MCF 10A (cell line): ENCODE measurements at regions not wholly inside any gene's neighbourhood (a gene's known extent, or its start where the extent isn't known, plus 50 kb on each side); places are given as distances from the start of the nearest gene placed in this dataset.

Source experiments
- BruUV-seq: library from RNA; stranded (reverse); fragments of 400-500 nt; replicated peaks from 2 replicates; lab custom pipeline; 2021; lab: Mats Ljungman, UMichigan
- CTCF ChIA-PET: fragments of 300-600 bp; sonication (Branson Sonifier 250); formaldehyde crosslinking; extraction: SDS; loops from one replicate; lab custom pipeline; 2021; ENCODE audit warnings: antibody characterized with exemption, inconsistent platforms; lab: Yijun Ruan, JAX
- POLR2A ChIA-PET: fragments of 300-600, 350-650 bp; sonication (Branson Sonifier 250); formaldehyde crosslinking; extraction: SDS; loops from one replicate; lab custom pipeline; 2020; ENCODE audit warnings: antibody characterized with exemption, inconsistent platforms; lab: Yijun Ruan, JAX
- DNase-seq: peaks from one replicate; pipeline ENCODE4 v3.0.0-alpha.2; 2018; ENCODE audit not compliant: unreplicated experiment
- H3K27ac Mint-ChIP-seq: one replicate; pipeline ENCODE4 v1.8.0; 2022; ENCODE audit warnings: mild to moderate bottlenecking, low read depth, mixed read lengths; ENCODE audit not compliant: unreplicated experiment
- H3K27me3 Mint-ChIP-seq: one replicate; pipeline ENCODE4 v1.8.0; 2022; ENCODE audit warnings: mixed read lengths; ENCODE audit not compliant: insufficient read depth, unreplicated experiment
- H3K36me3 Mint-ChIP-seq: one replicate; pipeline ENCODE4 v1.8.0; 2022; ENCODE audit warnings: mild to moderate bottlenecking, moderate library complexity, mixed read lengths; ENCODE audit not compliant: insufficient read depth, unreplicated experiment
- H3K4me1 Mint-ChIP-seq: one replicate; pipeline ENCODE4 v1.8.0; 2022; ENCODE audit warnings: mixed read lengths; ENCODE audit not compliant: insufficient read depth, unreplicated experiment
- H3K4me3 Mint-ChIP-seq: one replicate; pipeline ENCODE4 v1.8.0; 2022; ENCODE audit warnings: mild to moderate bottlenecking, moderate library complexity, mixed read lengths; ENCODE audit not compliant: unreplicated experiment
- H3K9me3 Mint-ChIP-seq: one replicate; pipeline ENCODE4 v1.8.0; 2022; ENCODE audit warnings: mixed read lengths; ENCODE audit not compliant: unreplicated experiment
- CTCF ChIP-seq: fragments of 200-600 bp; IDR thresholded peaks from one replicate; pipeline ENCODE4 v1.8.0; 2022; ENCODE audit warnings: antibody characterized with exemption, mild to moderate bottlenecking; ENCODE audit not compliant: unreplicated experiment
- intact Hi-C: fragments of 100-400 bp; cut with micrococcal nuclease; formaldehyde crosslinking; loops from 2 replicates; pipeline ENCODE4 v1.14.1; 2022

- Mint-ChIP-seq H3K27ac (no peak overlapping the region), H3K36me3 (no peaks in the 10 kb centered on the region), H3K4me1 (no peaks in the 10 kb centered on the region), H3K27me3 (no peaks in the 10 kb centered on the region), H3K4me3 (no peak overlapping the region), H3K9me3 (peaks cover 7% of the 10 kb centered on the region)
- ChIA-PET POLR2A (no interaction called here), CTCF (interaction anchor here (0.7 kb wide), 1 partner anchor 267 kb away, joined by 3 read pairs; no protein-coding TSS in a partner anchor)
- intact Hi-C loops, result no loop called here
- no TSS peak for BruUV-seq
- no peak for TF ChIP-seq CTCF
- no peak for DNase-seq
Measured at GRCh38 chr5:54628050-54628449, 110.5 kb downstream of the SNX18 start.

- POLR2A ChIA-PET, result no interaction called here
- no peaks in the 10 kb centered on the region for H3K27me3 Mint-ChIP-seq
- DNase-seq, result no peak
- no peak overlapping the region for H3K27ac Mint-ChIP-seq
- no TSS peak for BruUV-seq
- CTCF ChIA-PET, result interaction anchor here (1.2 kb wide), 1 partner anchor 269 kb away, joined by 3 read pairs; no protein-coding TSS in a partner anchor
- H3K36me3 Mint-ChIP-seq, result no peaks in the 10 kb centered on the region
- intact Hi-C loops, result no loop called here
- H3K9me3 Mint-ChIP-seq, result peaks cover 7% of the 10 kb centered on the region
- no peak overlapping the region for H3K4me3 Mint-ChIP-seq
- H3K4me1 Mint-ChIP-seq, result no peaks in the 10 kb centered on the region
- TF ChIP-seq CTCF, result no peak
Measured at GRCh38 chr5:54626407-54626806, 108.8 kb downstream of the SNX18 start.

GRCh38 chr5:54624805-54625568 lies 107.4 kb downstream of the SNX18 start:
- Mint-ChIP-seq H3K4me1 (peaks cover 4% of the 10 kb centered on the region), H3K9me3 (peaks cover 7% of the 10 kb centered on the region), H3K27ac (no peak overlapping the region), H3K4me3 (no peak overlapping the region), H3K27me3 (no peaks in the 10 kb centered on the region), H3K36me3 (no peaks in the 10 kb centered on the region)
- BruUV-seq, result no TSS peak
- intact Hi-C loops, result no loop called here
- DNase-seq, result no peak
- ChIA-PET CTCF (no interaction called here), POLR2A (no interaction called here)
- no peak for TF ChIP-seq CTCF

- Mint-ChIP-seq H3K27me3 (no peaks in the 10 kb centered on the region), H3K4me1 (peaks cover 4% of the 10 kb centered on the region), H3K27ac (no peak overlapping the region), H3K4me3 (no peak overlapping the region), H3K9me3 (no peaks in the 10 kb centered on the region), H3K36me3 (no peaks in the 10 kb centered on the region)
- BruUV-seq, result no TSS peak
- intact Hi-C loops, result no loop called here
- ChIA-PET POLR2A (interaction anchor here (1.1 kb wide), 1 partner anchor 10 kb away, joined by 3 read pairs; no protein-coding TSS in a partner anchor), CTCF (no interaction called here)
- no peak for TF ChIP-seq CTCF
- DNase-seq, result no peak
Measured at GRCh38 chr5:54621709-54622108, 104.2 kb downstream of the SNX18 start.
